A549 (cell line): ENCODE measurements at regions not wholly inside any gene's neighbourhood (a gene's known extent, or its start where the extent isn't known, plus 50 kb on each side); places are given as distances from the start of the nearest gene placed in this dataset.

Experiments
- CEBPB ChIP-seq, 2 experiments: fragments of >200 bp in 1 of 2; sonication (Bioruptor Twin) in 1 of 2; formaldehyde crosslinking in 1 of 2; IDR thresholded peaks; 2 replicates each; pipeline ENCODE4 v1.6.1; 2012 to 2016
- CHD2 ChIP-seq: fragments of 150-350 bp; IDR thresholded peaks from 2 replicates; pipeline ENCODE4 v1.6.1; 2014; ENCODE audit warnings: low read length; ENCODE audit not compliant: partially characterized antibody
- CTCF ChIP-seq: fragments of >200 bp; sonication (Bioruptor Twin); formaldehyde crosslinking; IDR thresholded peaks from 3 replicates; pipeline ENCODE4 v1.5.1; 2016
- HMGXB4 ChIP-seq: fragments of 250-450 bp; sonication (Bioruptor Pico); IDR thresholded peaks from 2 replicates; pipeline ENCODE4 v1.5.0; 2021; ENCODE audit warnings: mild to moderate bottlenecking, moderate library complexity, borderline replicate concordance
- JUN ChIP-seq, 2 experiments: fragments of >200 bp; sonication (Bioruptor Twin); formaldehyde crosslinking; IDR thresholded peaks; 2 replicates in 1 of 2; 3 replicates in 1 of 2; pipeline ENCODE4 v1.6.1; 2016 to 2017
- JUNB ChIP-seq: fragments of >200 bp; sonication (Bioruptor Twin); formaldehyde crosslinking; IDR thresholded peaks from 2 replicates; pipeline ENCODE4 v1.6.1; 2016
- MYC ChIP-seq: IDR thresholded peaks from 2 replicates; pipeline ENCODE4 v1.6.1; 2012; ENCODE audit warnings: mild to moderate bottlenecking, inconsistent platforms, low read length, improper control_type of control experiment, borderline replicate concordance
- PHF8 ChIP-seq: fragments of 200-600 bp; sonication (generic); IDR thresholded peaks from 2 replicates; pipeline ENCODE4 v1.6.1; 2016; ENCODE audit warnings: low read depth, mild to moderate bottlenecking, antibody characterized with exemption, moderate library complexity, borderline replicate concordance
- POLR2A ChIP-seq: IDR thresholded peaks from 2 replicates; pipeline ENCODE4 v1.6.1; 2012; ENCODE audit warnings: mild to moderate bottlenecking, low read length
- REST ChIP-seq: fragments of 200-600 bp; sonication (generic); IDR thresholded peaks from 2 replicates; pipeline ENCODE4 v1.6.1; 2016; ENCODE audit warnings: antibody characterized with exemption, mild to moderate bottlenecking, moderate library complexity
- RFX5 ChIP-seq: fragments of 450-650 bp; IDR thresholded peaks from 2 replicates; pipeline ENCODE4 v1.7.1; 2014; ENCODE audit warnings: antibody characterized with exemption, mild to moderate bottlenecking, moderate library complexity
- USF2 ChIP-seq: fragments of 450-650 bp; IDR thresholded peaks from 2 replicates; pipeline ENCODE4 v1.6.1; 2014; ENCODE audit warnings: antibody characterized with exemption

- TF ChIP-seq CTCF = no peak
- no peak for TF ChIP-seq POLR2A
- TF ChIP-seq JUN (IDR thresholded peaks at IDR 0.05) = no peak
- TF ChIP-seq REST = no peak
- no peak for TF ChIP-seq USF2
- no peak for TF ChIP-seq CEBPB (IDR thresholded peaks at IDR 0.05)
- TF ChIP-seq HMGXB4 (CRISPR knock-in tag) = no peak
- no peak for TF ChIP-seq JUNB
- TF ChIP-seq PHF8 = no peak
- no peak for TF ChIP-seq CHD2
- TF ChIP-seq MYC = no peak
- TF ChIP-seq RFX5 = no peak
These were observed 630.7 kb downstream of the HACE1 start for GRCh38 chr6:104229057-104229456.
